Transverse colon (tissue), 4 donors: ENCODE measurements at regions not wholly inside any gene's neighbourhood (a gene's known extent, or its start where the extent isn't known, plus 50 kb on each side); places are given as distances from the start of the nearest gene placed in this dataset.
"Not testable (repeated sequence)": the region's sequence is repeated elsewhere in the genome, so short reads cannot be mapped to it uniquely, and the experiment has no call there.

Source experiments
- DNase-seq: peaks from one replicate; pipeline ENCODE4 v3.0.0-alpha.2; 2019
- H3K27ac ChIP-seq, 4 donors: fragments of 200-600 bp; sonication (generic); 2 replicates each; pipeline ENCODE4 v1.5.1; 2016 to 2018; ENCODE audit warnings: inconsistent platforms in 4 of 4
- H3K27me3 ChIP-seq: fragments of 200-600 bp; sonication (generic); 2 replicates; pipeline ENCODE4 v1.5.1; 2017; ENCODE audit warnings: inconsistent platforms
- H3K36me3 ChIP-seq, 4 donors: fragments of 200-600 bp; sonication (generic); 2 replicates each; pipeline ENCODE4 v1.5.1; 2017 to 2019; ENCODE audit warnings: inconsistent platforms in 4 of 4
- H3K4me1 ChIP-seq, 4 donors: fragments of 200-600 bp; sonication (generic); 2 replicates each; pipeline ENCODE4 v1.5.1; 2017 to 2020; ENCODE audit warnings: inconsistent platforms in 4 of 4
- H3K4me3 ChIP-seq, 4 donors: fragments of 200-600 bp; sonication (generic); 1 replicate in 1 of 4; 2 replicates in 3 of 4; pipeline versions ENCODE4 v1.5.1 to v1.6.1; 2017 to 2019; ENCODE audit warnings: inconsistent platforms in 4 of 4
- H3K9me3 ChIP-seq, 2 donors: fragments of 200-600 bp; sonication (generic); 2 replicates each; pipeline ENCODE4 v1.5.1; 2017 to 2019; ENCODE audit warnings: inconsistent platforms in 2 of 2
- CTCF ChIP-seq, 5 experiments: fragments of 200-600 bp in 3 of 5; fragments of 450-650 bp in 2 of 5; sonication (generic) in 3 of 5; IDR thresholded peaks; 1 replicate in 2 of 5; 2 replicates in 3 of 5; pipeline ENCODE4 v1.5.1; 2016 to 2017; ENCODE audit warnings: antibody characterized with exemption in 5 of 5, inconsistent platforms in 3 of 5, mild to moderate bottlenecking in 2 of 5, moderate library complexity in 1 of 5
- EP300 ChIP-seq: sonication (generic); formaldehyde crosslinking; IDR thresholded peaks from one replicate; pipeline ENCODE4 v1.6.1; 2017; ENCODE audit warnings: antibody characterized with exemption, low read depth
- POLR2A ChIP-seq: fragments of 450-650 bp; IDR thresholded peaks from one replicate; pipeline ENCODE4 v1.6.1; 2016; ENCODE audit warnings: antibody characterized with exemption, mild to moderate bottlenecking, moderate library complexity
- POLR2AphosphoS5 ChIP-seq, 3 donors: sonication (generic); formaldehyde crosslinking; IDR thresholded peaks; one replicate each; pipeline ENCODE4 v1.6.1; 2016; ENCODE audit warnings: antibody characterized with exemption in 3 of 3
- WGBS, 2 donors: methylation state at CpG; one replicate each; pipeline ENCODE4 v1.1.5; 2018; ENCODE audit warnings: low coverage in 1 of 2; 5-methylcytosine and 5-hydroxymethylcytosine counted together
- in situ Hi-C, 4 donors: fragments of 200-750 bp; cut with MboI; loops; one replicate each; pipeline versions ENCODE4 v1.15.0 to v1.15.1; 2017; ENCODE audit warnings: low sequenced_read_pairs in 3 of 4, low pct_ligation_motif_present in 1 of 4, low pct_unique_long_range_greater_than_20kb in 1 of 4
- intact Hi-C: fragments of 100-400 bp; cut with DNase I; formaldehyde crosslinking; loops from one replicate; pipeline ENCODE4 v1.15.1; 2023; ENCODE audit warnings: low total_unique reads

GRCh38 chr11:101224221-101224620 lies 94.6 kb upstream of the PGR start:
- DNase-seq, result no peak
- intact Hi-C loops (no loop called here), in situ Hi-C loops (no loop called here)
- H3K36me3 ChIP-seq, result no peaks in the 10 kb centered on the region
- H3K27me3 ChIP-seq, result no peaks in the 10 kb centered on the region
- H3K27ac ChIP-seq, result no peak overlapping the region
- TF ChIP-seq POLR2A, result no peak
- no peak for TF ChIP-seq EP300
- no peak for TF ChIP-seq POLR2AphosphoS5 (IDR thresholded peaks at IDR 0.05)
- no peak for TF ChIP-seq CTCF (IDR thresholded peaks at IDR 0.05)
- H3K9me3 ChIP-seq, result peaks cover 12 to 13% of the 10 kb centered on the region in 2 donors
- H3K4me3 ChIP-seq, result no peak overlapping the region
- WGBS, 2 donors, result 69% methylated on average over 2 of the region's 2 CpGs; no CpG with 5 or more reads in 1 of the 2 donors
- no peaks in the 10 kb centered on the region for H3K4me1 ChIP-seq

GRCh38 chr11:101218091-101218490 lies 88.5 kb upstream of the PGR start:
- in situ Hi-C loops, H3K4me3 ChIP-seq, H3K4me1 ChIP-seq, DNase-seq, intact Hi-C loops, H3K27ac ChIP-seq, H3K36me3 ChIP-seq, H3K9me3 ChIP-seq, H3K27me3 ChIP-seq: not testable (repeated sequence)
- 53 to 54% methylated on average over 2 of the region's 2 CpGs for WGBS, 2 donors

GRCh38 chr11:101216091-101216490 lies 86.5 kb upstream of the PGR start:
- H3K27ac ChIP-seq, intact Hi-C loops, DNase-seq, H3K4me3 ChIP-seq, H3K4me1 ChIP-seq, H3K36me3 ChIP-seq, H3K27me3 ChIP-seq, in situ Hi-C loops: not testable (repeated sequence)
- WGBS, 2 donors, result 68% methylated on average over 1 of the region's 1 CpG; no CpG with 5 or more reads in 1 of the 2 donors
- H3K9me3 ChIP-seq, result peaks cover 7 to 14% of the 10 kb centered on the region in 2 donors

GRCh38 chr11:101215069-101215468 lies 85.5 kb upstream of the PGR start:
- H3K27ac ChIP-seq, result no peak overlapping the region
- DNase-seq, result no peak
- H3K36me3 ChIP-seq, result no peaks in the 10 kb centered on the region
- in situ Hi-C loops, result no loop called here
- TF ChIP-seq EP300 (no peak), POLR2AphosphoS5 (IDR thresholded peaks at IDR 0.05) (no peak), POLR2A (no peak), CTCF (IDR thresholded peaks at IDR 0.05) (no peak)
- no peak overlapping the region for H3K4me3 ChIP-seq
- H3K9me3 ChIP-seq, result peaks cover 7 to 20% of the 10 kb centered on the region in 2 donors
- H3K4me1 ChIP-seq, result no peaks in the 10 kb centered on the region
- H3K27me3 ChIP-seq, result no peaks in the 10 kb centered on the region
- 80 to 100% methylated on average over 1 of the region's 1 CpG for WGBS, 2 donors
- intact Hi-C loops, result no loop called here

DNA sequence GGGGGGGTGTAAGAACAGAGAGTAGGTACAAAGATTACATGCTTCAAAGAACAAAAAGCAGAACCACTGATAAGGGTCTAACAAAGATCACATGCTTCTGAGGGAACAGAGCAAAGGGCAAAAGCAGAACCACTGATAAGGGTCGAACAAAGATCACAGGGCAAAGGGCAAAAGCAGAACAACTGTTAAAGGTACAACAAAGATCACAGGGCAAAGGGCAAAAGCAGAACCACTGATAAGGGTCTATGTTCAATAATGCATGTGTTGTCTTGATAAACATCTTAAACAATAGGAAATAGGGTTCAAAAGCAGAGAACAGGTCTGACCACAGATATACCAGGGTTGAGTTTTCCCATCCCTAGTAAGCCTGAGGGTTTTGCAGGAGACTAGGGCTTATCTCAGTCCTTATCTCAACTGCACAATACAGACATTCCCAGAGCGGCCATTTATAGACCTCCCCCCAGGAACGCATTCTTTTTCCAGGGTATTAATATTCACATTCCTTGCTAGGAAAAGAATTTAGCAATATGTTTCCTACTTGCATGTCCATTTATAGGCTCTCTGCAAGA lies 81.9 kb upstream of the PGR start:
- Histone ChIP-seq H3K27me3 (no peaks in the 10 kb centered on the region), H3K9me3 (peaks cover 12 to 22% of the 10 kb centered on the region in 2 donors), H3K36me3 (no peaks in the 10 kb centered on the region), H3K4me1 (no peaks in the 10 kb centered on the region), H3K27ac (no peak overlapping the region), H3K4me3 (no peak overlapping the region)
- no peak for DNase-seq
- WGBS, 2 donors, result 58 to 70% methylated on average over 2 to 3 of the region's 3 CpGs
- intact Hi-C loops (no loop called here), in situ Hi-C loops (no loop called here)
- TF ChIP-seq POLR2AphosphoS5 (IDR thresholded peaks at IDR 0.05) (no peak), POLR2A (no peak), CTCF (IDR thresholded peaks at IDR 0.05) (no peak), EP300 (no peak)
